ENCODE measurements at regions not wholly inside any gene's neighbourhood (a gene's known extent, or its start where the extent isn't known, plus 50 kb on each side); places are given as distances from the start of the nearest gene placed in this dataset.

- Histone ChIP-seq H3K27me3 (ENCODE audit: insufficient read depth in 3 of 3, low read length in 2 of 3) (no peaks in the 10 kb centered on the region), H3K27ac (no peak overlapping the region), H3K36me3 (ENCODE audit: insufficient read depth in 1 of 2, low read depth in 1 of 2) (no peaks in the 10 kb centered on the region), H3K4me3 (no peak overlapping the region), H3K9me3 (no peaks in the 10 kb centered on the region), H3K4me1 (no peaks in the 10 kb centered on the region)
- ATAC-seq, result no peak
- intact Hi-C loops (cut with DNase I), result no loop called here
- no peak for DNase-seq
- TF ChIP-seq, protein P1, sequence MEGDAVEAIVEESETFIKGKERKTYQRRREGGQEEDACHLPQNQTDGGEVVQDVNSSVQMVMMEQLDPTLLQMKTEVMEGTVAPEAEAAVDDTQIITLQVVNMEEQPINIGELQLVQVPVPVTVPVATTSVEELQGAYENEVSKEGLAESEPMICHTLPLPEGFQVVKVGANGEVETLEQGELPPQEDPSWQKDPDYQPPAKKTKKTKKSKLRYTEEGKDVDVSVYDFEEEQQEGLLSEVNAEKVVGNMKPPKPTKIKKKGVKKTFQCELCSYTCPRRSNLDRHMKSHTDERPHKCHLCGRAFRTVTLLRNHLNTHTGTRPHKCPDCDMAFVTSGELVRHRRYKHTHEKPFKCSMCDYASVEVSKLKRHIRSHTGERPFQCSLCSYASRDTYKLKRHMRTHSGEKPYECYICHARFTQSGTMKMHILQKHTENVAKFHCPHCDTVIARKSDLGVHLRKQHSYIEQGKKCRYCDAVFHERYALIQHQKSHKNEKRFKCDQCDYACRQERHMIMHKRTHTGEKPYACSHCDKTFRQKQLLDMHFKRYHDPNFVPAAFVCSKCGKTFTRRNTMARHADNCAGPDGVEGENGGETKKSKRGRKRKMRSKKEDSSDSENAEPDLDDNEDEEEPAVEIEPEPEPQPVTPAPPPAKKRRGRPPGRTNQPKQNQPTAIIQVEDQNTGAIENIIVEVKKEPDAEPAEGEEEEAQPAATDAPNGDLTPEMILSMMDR (IDR thresholded peaks at IDR 0.05), result no peak
- WGBS, 3 donors, result 82 to 87% (median 83%) methylated on average over 1 of the region's 1 CpG
These were observed 307.2 kb upstream of the CNTN3 start for GRCh38 chr3:74921676-74922075.

GRCh38 chr3:74920721-74921350, 306.4 kb upstream of the CNTN3 start:
- intact Hi-C loops (cut with DNase I), result no loop called here

DNA sequence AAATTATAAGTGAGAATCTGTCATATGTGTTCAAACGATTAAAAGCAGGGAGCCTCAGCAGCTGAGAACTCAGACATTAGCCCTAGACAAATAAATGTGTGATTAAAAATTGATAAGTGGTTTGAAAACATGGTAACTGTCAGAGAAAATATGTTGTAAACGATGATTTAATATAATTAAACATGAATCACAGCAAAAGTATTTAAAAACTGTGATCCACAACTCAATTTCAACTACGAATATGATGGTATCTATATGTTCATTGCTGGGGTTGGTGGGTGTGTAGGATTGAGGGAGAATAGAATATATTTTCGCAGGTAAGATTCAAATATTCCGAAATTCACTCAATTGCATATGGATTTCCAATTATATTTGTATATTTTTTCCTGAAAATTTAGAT, 302.2 kb upstream of the CNTN3 start:
- H3K27ac ChIP-seq, result no peak overlapping the region
- no peaks in the 10 kb centered on the region for H3K36me3 ChIP-seq (ENCODE audit: insufficient read depth in 1 of 2, low read depth in 1 of 2)
- intact Hi-C loops (cut with DNase I), result no loop called here
- no peak for DNase-seq
- TF ChIP-seq, protein P1 (IDR thresholded peaks at IDR 0.05), result no peak
- H3K9me3 ChIP-seq, result no peaks in the 10 kb centered on the region
- 74 to 82% (median 76%) methylated on average over 5 of the region's 5 CpGs for WGBS, 3 donors
- H3K27me3 ChIP-seq (ENCODE audit: insufficient read depth in 3 of 3, low read length in 2 of 3), result no peaks in the 10 kb centered on the region
- no peak overlapping the region for H3K4me3 ChIP-seq
- ATAC-seq, result no peak
- no peaks in the 10 kb centered on the region for H3K4me1 ChIP-seq

More at GRCh38 chr3:74920721-74921350, 306.4 kb upstream of the CNTN3 start:
- TF ChIP-seq, protein P1 (IDR thresholded peaks at IDR 0.05), result no peak
- Histone ChIP-seq H3K27ac (no peak overlapping the region), H3K27me3 (ENCODE audit: insufficient read depth in 3 of 3, low read length in 2 of 3) (no peaks in the 10 kb centered on the region), H3K4me3 (no peak overlapping the region), H3K36me3 (ENCODE audit: insufficient read depth in 1 of 2, low read depth in 1 of 2) (no peaks in the 10 kb centered on the region), H3K9me3 (no peaks in the 10 kb centered on the region), H3K4me1 (no peaks in the 10 kb centered on the region)
- 62 to 69% (median 62%) methylated on average over 4 of the region's 4 CpGs for WGBS, 3 donors
- ATAC-seq, result no peak
- DNase-seq, result no peak

DNA sequence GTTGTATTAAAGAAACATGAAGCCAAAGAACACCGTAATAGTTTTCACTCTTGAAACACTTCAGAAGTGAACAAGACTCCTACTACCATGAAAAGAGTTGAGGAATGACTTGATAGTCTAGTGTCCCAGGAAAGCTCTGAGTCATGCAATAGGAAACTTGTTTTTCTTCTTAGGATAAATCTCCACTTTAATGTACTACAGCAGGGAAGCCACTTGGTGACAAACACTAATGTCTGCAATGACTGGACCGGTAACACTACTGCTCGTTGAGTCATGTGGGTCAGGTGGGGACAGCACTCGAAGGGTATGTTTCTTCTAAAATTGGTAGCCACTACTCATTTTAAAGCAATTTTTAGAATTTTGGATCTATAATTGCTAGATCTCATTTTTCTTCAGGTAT, 291.7 kb upstream of the CNTN3 start:
- TF ChIP-seq, protein P1 (IDR thresholded peaks at IDR 0.05), result no peak
- Histone ChIP-seq H3K4me3 (no peak overlapping the region), H3K9me3 (peaks cover 3% of the 10 kb centered on the region), H3K27me3 (ENCODE audit: insufficient read depth in 3 of 3, low read length in 2 of 3) (no peaks in the 10 kb centered on the region), H3K4me1 (no peaks in the 10 kb centered on the region), H3K27ac (no peak overlapping the region), H3K36me3 (ENCODE audit: insufficient read depth in 1 of 2, low read depth in 1 of 2) (no peaks in the 10 kb centered on the region)
- WGBS, 3 donors, result 78 to 86% (median 84%) methylated on average over 4 of the region's 4 CpGs
- intact Hi-C loops (cut with DNase I), result no loop called here
- ATAC-seq (no peak), DNase-seq (no peak)

GRCh38 chr3:74905478-74905877, 291.0 kb upstream of the CNTN3 start:
- TF ChIP-seq, protein P1 (IDR thresholded peaks at IDR 0.05), result no peak
- no peak for ATAC-seq
- intact Hi-C loops (cut with DNase I), result no loop called here

More at GRCh38 chr3:74905478-74905877, 291.0 kb upstream of the CNTN3 start:
- Histone ChIP-seq H3K4me3 (no peak overlapping the region), H3K27me3 (ENCODE audit: insufficient read depth in 3 of 3, low read length in 2 of 3) (no peaks in the 10 kb centered on the region), H3K4me1 (no peaks in the 10 kb centered on the region), H3K9me3 (peaks cover 3% of the 10 kb centered on the region), H3K27ac (no peak overlapping the region), H3K36me3 (ENCODE audit: insufficient read depth in 1 of 2, low read depth in 1 of 2) (no peaks in the 10 kb centered on the region)
- no peak for DNase-seq
- WGBS, 3 donors, result 70 to 80% (median 76%) methylated on average over 1 of the region's 1 CpG

All from psoas muscle (tissue), 7 donors.